MM.1S (cell line): ENCODE measurements at regions not wholly inside any gene's neighbourhood (a gene's known extent, or its start where the extent isn't known, plus 50 kb on each side); places are given as distances from the start of the nearest gene placed in this dataset.

Experiments used
- DNase-seq: peaks from one replicate; pipeline ENCODE4 v3.0.0-alpha.2; 2015
- H2AFZ ChIP-seq: fragments of 300-600 bp; sonication (generic); 2 replicates; pipeline ENCODE4 v1.6.0; 2016; ENCODE audit warnings: antibody characterized with exemption, low read length
- H3F3A ChIP-seq: fragments of 300-600 bp; sonication (generic); 2 replicates; pipeline ENCODE4 v1.6.1; 2016; ENCODE audit warnings: mild to moderate bottlenecking, antibody characterized with exemption, low read length, moderate library complexity, mixed read lengths; ENCODE audit not compliant: insufficient read depth
- H3K27ac ChIP-seq: fragments of 300-600 bp; sonication (generic); 2 replicates; pipeline ENCODE4 v1.5.1; 2016; ENCODE audit warnings: mild to moderate bottlenecking, low read length
- H3K27me3 ChIP-seq: fragments of 300-600 bp; sonication (generic); replicated peaks from 2 replicates; pipeline ENCODE4 v1.6.0; 2016; ENCODE audit warnings: low read length; ENCODE audit not compliant: insufficient read depth
- H3K36me3 ChIP-seq: fragments of 300-600 bp; sonication (generic); replicated peaks from 2 replicates; pipeline ENCODE4 v1.6.1; 2016; ENCODE audit warnings: mild to moderate bottlenecking, low read length, mixed read lengths; ENCODE audit not compliant: insufficient read depth
- H3K4me1 ChIP-seq: fragments of 300-600 bp; sonication (generic); 2 replicates; pipeline ENCODE4 v1.6.1; 2016; ENCODE audit warnings: low read length, mixed read lengths
- H3K4me2 ChIP-seq: fragments of 300-600 bp; sonication (generic); 2 replicates; pipeline ENCODE4 v1.6.0; 2016; ENCODE audit warnings: low read depth, low read length
- H3K4me3 ChIP-seq: fragments of 300-600 bp; sonication (generic); 2 replicates; pipeline ENCODE4 v1.5.1; 2016; ENCODE audit warnings: low read length, mixed read lengths
- H3K79me2 ChIP-seq: fragments of 300-600 bp; sonication (generic); 2 replicates; pipeline ENCODE4 v1.6.1; 2016; ENCODE audit warnings: mixed run types, low read length, mixed read lengths
- H3K9ac ChIP-seq: fragments of 300-600 bp; sonication (generic); 2 replicates; pipeline ENCODE4 v1.6.1; 2016; ENCODE audit warnings: low read length, mixed read lengths
- H3K9me2 ChIP-seq: fragments of 300-600 bp; sonication (generic); replicated peaks from 2 replicates; pipeline ENCODE4 v1.6.1; 2016; ENCODE audit warnings: mild to moderate bottlenecking, low read length, mixed read lengths; ENCODE audit not compliant: insufficient read depth
- H3K9me3 ChIP-seq: fragments of 300-600 bp; sonication (generic); replicated peaks from 2 replicates; pipeline ENCODE4 v1.6.1; 2016; ENCODE audit warnings: mild to moderate bottlenecking, low read length, mixed read lengths; ENCODE audit not compliant: insufficient read depth
- H4K20me1 ChIP-seq: fragments of 300-600 bp; sonication (generic); 2 replicates; pipeline ENCODE4 v1.6.1; 2016; ENCODE audit warnings: mild to moderate bottlenecking, low read length, moderate library complexity, mixed read lengths; ENCODE audit not compliant: insufficient read depth
- CTCF ChIP-seq: fragments of 300-600 bp; sonication (generic); IDR thresholded peaks from 2 replicates; pipeline ENCODE4 v1.5.1; 2016; ENCODE audit warnings: antibody characterized with exemption, low read length, mixed read lengths
- EZH2 ChIP-seq: fragments of 300-600 bp; sonication (generic); optimal IDR thresholded peaks from 2 replicates; pipeline ENCODE3; 2017; ENCODE audit warnings: low read depth, mild to moderate bottlenecking, antibody characterized with exemption, low read length, mixed read lengths
- EZH2phosphoT487 ChIP-seq: fragments of 300-600 bp; sonication (generic); IDR thresholded peaks from 2 replicates; pipeline ENCODE4 v1.6.1; 2018; ENCODE audit warnings: antibody characterized with exemption, low read length

GRCh38 chr17:13374203-13375143 is 227.3 kb downstream of the HS3ST3A1 start:
- H3K9ac ChIP-seq = no peak overlapping the region
- no peak overlapping the region for H2AFZ ChIP-seq
- no peaks in the 10 kb centered on the region for H3F3A ChIP-seq
- TF ChIP-seq EZH2phosphoT487 (no peak), CTCF (no peak), EZH2 (no peak)
- no peaks in the 10 kb centered on the region for H3K27me3 ChIP-seq
- no peak overlapping the region for H3K4me3 ChIP-seq
- H3K27ac ChIP-seq = no peak overlapping the region
- H3K9me2 ChIP-seq = no peaks in the 10 kb centered on the region
- no peaks in the 10 kb centered on the region for H3K79me2 ChIP-seq
- DNase-seq = no peak
- no peaks in the 10 kb centered on the region for H3K4me1 ChIP-seq
- H3K9me3 ChIP-seq = no peaks in the 10 kb centered on the region
- H3K36me3 ChIP-seq = no peaks in the 10 kb centered on the region
- H4K20me1 ChIP-seq = no peaks in the 10 kb centered on the region
- no peak overlapping the region for H3K4me2 ChIP-seq

GRCh38 chr17:13372432-13372831 is 229.3 kb downstream of the HS3ST3A1 start:
- no peaks in the 10 kb centered on the region for H3K4me1 ChIP-seq
- no peaks in the 10 kb centered on the region for H3K9me2 ChIP-seq
- no peaks in the 10 kb centered on the region for H3K36me3 ChIP-seq
- DNase-seq = no peak
- H3F3A ChIP-seq = no peaks in the 10 kb centered on the region
- H3K4me3 ChIP-seq = no peak overlapping the region
- no peaks in the 10 kb centered on the region for H3K27me3 ChIP-seq
- no peak overlapping the region for H3K27ac ChIP-seq
- H3K9ac ChIP-seq = no peak overlapping the region
- no peak overlapping the region for H2AFZ ChIP-seq
- no peak for TF ChIP-seq CTCF
- TF ChIP-seq EZH2 = no peak
- TF ChIP-seq EZH2phosphoT487 = no peak
- no peaks in the 10 kb centered on the region for H3K79me2 ChIP-seq
- no peak overlapping the region for H3K4me2 ChIP-seq
- no peaks in the 10 kb centered on the region for H4K20me1 ChIP-seq
- H3K9me3 ChIP-seq = no peaks in the 10 kb centered on the region

- DNase-seq = no peak
- Histone ChIP-seq H3K79me2 (no peaks in the 10 kb centered on the region), H3K4me1 (no peaks in the 10 kb centered on the region), H3K4me2 (no peak overlapping the region), H3K4me3 (no peak overlapping the region), H3K27ac (no peak overlapping the region), H3K27me3 (no peaks in the 10 kb centered on the region), H3K36me3 (no peaks in the 10 kb centered on the region), H3K9me2 (no peaks in the 10 kb centered on the region), H3F3A (no peaks in the 10 kb centered on the region), H2AFZ (no peak overlapping the region), H3K9me3 (no peaks in the 10 kb centered on the region; the same call in 1 of the 2 replicates), H3K9ac (no peak overlapping the region), H4K20me1 (no peaks in the 10 kb centered on the region)
- TF ChIP-seq CTCF (no peak), EZH2phosphoT487 (no peak)
These were observed 234.6 kb downstream of the HS3ST3A1 start for GRCh38 chr17:13367154-13367553.
